GM18907 (cell line): ENCODE measurements at regions not wholly inside any gene's neighbourhood (a gene's known extent, or its start where the extent isn't known, plus 50 kb on each side); places are given as distances from the start of the nearest gene placed in this dataset.

ENCODE experiments used
- ATAC-seq: cut with Tn5 transposase; IDR thresholded peaks from one replicate; pipeline ENCODE4 v1.9.1; 2021; ENCODE audit warnings: mild to moderate bottlenecking, moderate library complexity; ENCODE audit not compliant: unreplicated experiment

DNA sequence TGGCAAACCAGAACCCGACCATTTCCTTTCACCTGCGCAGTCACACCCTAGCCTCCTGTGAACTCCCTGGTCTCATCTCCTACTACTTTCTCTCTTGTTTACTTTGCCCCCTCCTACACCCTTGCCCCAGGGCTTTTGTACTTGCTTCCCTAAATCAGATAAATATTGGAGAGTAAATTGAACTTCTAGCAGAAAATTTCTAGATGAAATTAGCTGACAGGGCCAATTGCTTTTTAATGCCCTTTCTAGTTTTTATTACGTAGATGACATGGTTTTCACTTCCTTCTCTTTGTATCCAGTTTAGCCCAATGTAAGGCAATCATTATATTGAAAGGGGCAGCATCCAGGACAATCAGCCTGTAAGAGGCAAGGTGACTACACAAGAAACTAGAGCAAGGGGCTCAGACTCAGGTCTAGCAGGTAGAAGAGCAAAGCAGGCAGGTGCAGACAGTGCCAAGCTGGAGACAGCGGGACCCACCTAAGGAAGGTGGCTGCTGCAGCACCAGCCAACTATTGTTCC is 56.2 kb upstream of the TOPAZ1 start:
- ATAC-seq = no peak

GRCh38 chr3:44186111-44186672 is 55.5 kb upstream of the TOPAZ1 start:
- no peak for ATAC-seq

GRCh38 chr3:44186712-44187111 is 55.0 kb upstream of the TOPAZ1 start:
- ATAC-seq = no peak
